Activated CD4-positive, CD25-positive, alpha-beta regulatory T cell treated with anti-CD3 and anti-CD28 coated beads, Interleukin-2, amount 50 U/mL, for 24 hours (primary cell): ENCODE measurements at regions not wholly inside any gene's neighbourhood (a gene's known extent, or its start where the extent isn't known, plus 50 kb on each side); places are given as distances from the start of the nearest gene placed in this dataset.

ENCODE experiments used
- ATAC-seq, 2 donors: fragments of 150-1000 bp; cut with Tn5 transposase; one replicate each; pipeline ENCODE4 v1.10.0; 2021; ENCODE audit warnings: mild to moderate bottlenecking in 1 of 2, moderate library complexity in 1 of 2

DNA sequence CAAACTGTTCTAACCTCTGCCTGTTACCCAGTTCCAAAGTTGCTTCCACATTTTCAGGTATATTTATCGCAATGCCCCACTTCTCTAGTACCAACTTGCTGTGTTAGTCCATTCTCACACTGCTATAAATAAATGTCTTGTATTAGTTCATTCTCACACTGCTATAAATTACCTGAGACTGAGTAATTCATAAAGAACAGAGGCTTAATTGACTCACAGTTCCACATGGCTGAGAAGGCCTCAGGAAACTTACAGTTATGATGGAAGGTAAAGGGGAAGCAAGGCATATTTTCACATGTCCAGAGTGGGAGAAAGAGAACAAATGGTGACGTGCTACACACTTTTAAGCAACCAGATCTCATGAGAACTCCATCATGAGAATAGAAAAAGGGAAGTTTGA, 130.4 kb upstream of the C11orf87 start:
- ATAC-seq, result no peak

GRCh38 chr11:109298865-109299264, 123.1 kb upstream of the C11orf87 start:
- no peak for ATAC-seq

- ATAC-seq, result no peak
Observed at GRCh38 chr11:109300211-109300610, 121.8 kb upstream of the C11orf87 start.

DNA sequence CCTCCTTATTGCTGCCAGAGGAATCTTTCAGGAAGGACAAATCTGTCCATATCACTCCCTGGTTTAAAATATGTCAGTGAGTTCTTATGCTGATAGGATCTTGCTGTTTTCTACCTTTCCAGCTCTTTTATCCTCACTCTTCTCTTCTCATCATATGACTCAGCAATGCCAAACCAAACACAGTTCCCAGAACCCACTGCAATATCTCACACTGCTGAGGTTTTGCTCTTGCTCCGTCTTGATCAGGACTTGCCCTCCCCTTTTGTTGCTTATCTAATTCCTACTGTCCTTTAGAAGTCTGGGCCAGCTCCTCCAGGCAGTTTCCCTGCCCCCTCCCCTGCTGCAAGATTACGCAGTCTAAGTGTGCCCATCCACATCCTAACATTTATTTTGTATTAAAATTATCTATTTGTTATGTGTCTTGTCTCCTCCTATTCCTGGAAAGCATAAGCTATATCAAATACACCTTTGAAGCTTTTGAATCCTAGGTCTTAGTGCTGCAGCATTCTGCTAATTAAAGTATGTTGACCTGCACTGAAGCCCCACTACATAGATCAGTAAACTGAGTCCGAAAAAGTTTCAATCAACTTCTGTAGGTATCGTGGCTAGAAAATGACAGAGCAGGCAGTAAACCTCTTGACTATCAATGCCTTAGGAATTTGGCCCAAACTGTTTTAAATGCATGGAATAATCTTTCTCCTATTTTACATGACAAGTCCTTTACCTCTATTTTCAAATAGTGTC, 119.2 kb upstream of the C11orf87 start:
- ATAC-seq, result no peak

DNA sequence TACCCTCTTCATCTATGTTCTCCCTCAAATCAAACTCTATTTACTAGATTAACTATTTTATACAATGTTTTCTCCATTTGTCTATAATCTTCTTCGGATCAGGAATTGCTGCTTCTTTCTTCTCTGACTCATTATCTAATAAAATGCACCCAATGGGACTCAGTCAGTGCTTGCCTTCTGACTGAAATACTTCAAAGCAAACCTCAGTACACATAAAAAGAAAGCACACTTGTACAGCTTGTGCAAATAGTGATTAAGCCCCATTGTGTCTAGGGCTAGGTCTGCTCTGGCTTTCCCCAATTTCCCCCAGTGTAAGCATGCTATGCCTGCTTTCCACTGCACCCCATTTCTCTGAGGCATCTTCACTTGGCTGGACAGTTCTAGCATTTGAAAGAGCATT, 118.6 kb upstream of the C11orf87 start:
- no peak for ATAC-seq

GRCh38 chr11:109304159-109304558, 117.8 kb upstream of the C11orf87 start:
- ATAC-seq, result no peak

DNA sequence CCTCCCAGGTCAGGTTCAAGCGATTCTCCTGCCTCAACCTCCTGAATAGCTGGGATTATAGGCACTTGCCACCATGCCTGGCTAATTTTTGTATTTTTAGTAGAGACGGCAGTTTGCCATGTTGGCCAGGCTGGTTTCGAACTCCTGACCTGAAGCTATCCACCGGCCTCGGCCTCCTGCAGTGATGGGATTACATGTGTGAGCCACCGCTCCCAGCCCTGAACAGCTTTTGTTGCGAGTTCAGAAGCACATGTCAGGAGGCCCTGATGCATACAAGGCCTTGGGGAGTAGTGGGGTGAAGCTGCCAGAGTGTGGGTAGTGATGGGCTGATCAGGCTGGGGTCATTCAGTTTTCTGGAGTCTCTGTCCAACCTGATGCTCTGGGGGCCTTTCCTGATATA, 117.0 kb upstream of the C11orf87 start:
- ATAC-seq, result no peak

DNA sequence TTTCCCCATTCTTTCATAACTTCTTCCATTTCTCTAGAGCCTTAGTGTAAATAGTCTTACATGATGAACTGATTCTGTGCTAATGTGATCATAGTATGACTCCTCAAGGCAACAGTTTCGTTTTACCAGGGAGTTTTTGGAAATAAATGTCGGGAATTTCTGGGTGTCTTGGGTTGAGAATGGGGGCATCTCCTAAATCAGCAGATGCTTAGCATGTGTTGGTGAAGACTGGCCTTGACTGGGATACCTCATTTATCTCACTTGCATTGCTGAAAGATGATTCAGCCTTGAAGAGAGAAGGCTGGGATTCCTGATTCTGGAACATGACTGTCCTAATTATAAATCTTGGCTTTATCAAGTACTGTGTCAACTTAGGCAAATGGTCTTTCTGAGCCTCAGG, 115.7 kb upstream of the C11orf87 start:
- no peak for ATAC-seq

GRCh38 chr11:109307366-109307765, 114.6 kb upstream of the C11orf87 start:
- ATAC-seq, result no peak

- ATAC-seq, result no peak
Observed at GRCh38 chr11:109308551-109308950, 113.4 kb upstream of the C11orf87 start.

GRCh38 chr11:109309153-109309552, 112.8 kb upstream of the C11orf87 start:
- no peak for ATAC-seq

GRCh38 chr11:109317726-109318125, 104.3 kb upstream of the C11orf87 start:
- ATAC-seq, result no peak

DNA sequence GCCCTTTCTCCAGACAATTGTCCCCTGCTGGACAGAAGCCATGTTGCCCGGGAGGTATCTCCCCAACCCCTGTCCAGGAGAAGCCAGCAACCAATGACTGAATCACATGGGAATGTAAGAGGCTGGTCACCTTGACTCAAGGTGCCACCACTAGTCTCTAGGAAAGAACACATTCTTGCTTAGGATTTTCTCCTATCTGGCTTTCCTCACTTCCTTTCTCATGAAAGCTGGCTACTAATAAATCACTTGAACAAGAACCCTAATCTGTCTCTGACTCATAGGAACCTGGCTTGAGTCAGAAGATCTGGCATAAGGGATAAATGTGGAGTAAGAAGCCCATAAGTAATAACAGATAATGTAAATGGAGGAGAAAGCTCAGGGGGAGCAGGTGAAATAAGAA, 101.4 kb upstream of the C11orf87 start:
- no peak for ATAC-seq

GRCh38 chr11:109326781-109327180, 95.2 kb upstream of the C11orf87 start:
- ATAC-seq, result no peak

DNA sequence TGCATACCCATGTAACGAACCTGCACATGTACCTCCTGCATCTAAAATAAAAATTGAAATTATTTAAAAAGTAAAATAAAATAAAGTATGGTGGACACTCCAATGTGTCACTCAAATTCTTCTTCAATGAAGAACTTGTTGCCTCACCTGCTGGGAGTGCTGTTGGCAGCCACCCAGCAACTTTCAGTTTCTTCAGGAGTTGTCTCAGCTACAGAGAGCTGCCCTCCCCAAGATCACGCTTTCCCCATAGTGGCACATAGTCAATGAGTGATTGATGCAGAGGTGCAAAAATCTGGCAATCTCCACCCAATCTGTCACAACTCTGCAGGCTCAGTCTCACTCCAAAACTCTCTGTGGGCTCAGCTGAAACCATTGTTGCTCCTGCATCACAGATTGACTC, 92.3 kb upstream of the C11orf87 start:
- ATAC-seq, result no peak

GRCh38 chr11:109338131-109338530, 83.9 kb upstream of the C11orf87 start:
- ATAC-seq, result no peak

- no peak for ATAC-seq
Observed at GRCh38 chr11:109342261-109342660, 79.7 kb upstream of the C11orf87 start.

- ATAC-seq, result no peak
Observed at GRCh38 chr11:109343242-109343641, 78.7 kb upstream of the C11orf87 start.

- no peak for ATAC-seq
Observed at GRCh38 chr11:109347304-109347703, 74.7 kb upstream of the C11orf87 start.

DNA sequence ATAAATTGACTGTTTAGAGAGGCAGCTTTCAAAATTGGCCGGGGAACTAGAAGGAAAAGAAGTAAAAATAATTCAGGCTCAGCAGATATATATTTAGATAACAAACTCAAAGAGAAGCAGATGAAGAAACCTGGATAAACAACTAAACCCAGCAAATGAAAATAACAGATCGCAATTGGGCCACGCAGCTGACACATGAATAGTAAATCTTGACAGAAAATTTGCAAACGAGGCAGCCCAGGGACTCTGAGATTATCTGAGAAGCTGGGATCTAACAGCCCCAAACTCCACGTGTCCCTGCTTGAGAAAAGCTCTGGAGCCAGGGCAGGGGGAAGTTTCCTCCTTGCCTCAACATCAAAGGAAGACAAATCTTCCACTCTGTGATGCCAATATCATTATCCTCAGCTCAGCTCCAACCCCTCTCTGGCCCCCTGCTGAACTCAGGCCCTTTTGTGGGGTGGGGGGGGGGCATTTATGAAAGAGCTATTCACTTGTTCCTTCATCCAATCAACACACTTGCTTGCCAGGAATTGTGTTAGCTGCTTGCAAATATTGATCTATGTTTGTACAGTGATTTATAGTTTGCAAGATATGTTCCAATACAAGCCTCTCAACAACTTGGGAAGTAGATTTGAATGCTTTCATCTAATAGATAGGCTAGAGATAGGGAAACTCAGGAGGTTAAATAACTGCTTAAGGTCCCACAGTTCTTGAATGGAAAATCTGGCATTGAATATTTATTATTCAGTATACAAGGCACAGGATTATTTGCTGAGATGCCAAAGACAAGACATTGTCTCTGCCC, 72.5 kb upstream of the C11orf87 start:
- ATAC-seq, result no peak

- no peak for ATAC-seq
Observed at GRCh38 chr11:109350091-109350490, 71.9 kb upstream of the C11orf87 start.

DNA sequence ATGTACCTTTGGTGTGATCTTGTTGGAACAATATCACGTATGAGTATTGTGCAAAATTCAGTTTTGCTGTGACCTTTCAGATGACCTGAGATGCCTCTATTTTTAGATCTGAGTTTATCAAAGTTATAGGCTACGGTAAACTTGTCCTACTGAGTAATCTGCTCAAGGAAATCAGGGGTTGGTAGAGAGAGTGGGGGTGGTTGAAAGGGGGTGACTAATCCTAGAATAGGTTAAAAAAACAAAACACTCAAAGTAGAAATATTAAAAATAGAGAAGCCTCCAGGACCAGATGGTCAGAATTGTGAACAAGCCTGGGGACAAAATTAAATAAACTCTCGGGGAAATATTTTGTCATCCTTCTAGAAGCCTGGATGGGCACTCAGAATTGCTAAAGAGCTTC, 59.9 kb upstream of the C11orf87 start:
- ATAC-seq, result no peak

- no peak for ATAC-seq
Observed at GRCh38 chr11:109363682-109364081, 58.3 kb upstream of the C11orf87 start.

DNA sequence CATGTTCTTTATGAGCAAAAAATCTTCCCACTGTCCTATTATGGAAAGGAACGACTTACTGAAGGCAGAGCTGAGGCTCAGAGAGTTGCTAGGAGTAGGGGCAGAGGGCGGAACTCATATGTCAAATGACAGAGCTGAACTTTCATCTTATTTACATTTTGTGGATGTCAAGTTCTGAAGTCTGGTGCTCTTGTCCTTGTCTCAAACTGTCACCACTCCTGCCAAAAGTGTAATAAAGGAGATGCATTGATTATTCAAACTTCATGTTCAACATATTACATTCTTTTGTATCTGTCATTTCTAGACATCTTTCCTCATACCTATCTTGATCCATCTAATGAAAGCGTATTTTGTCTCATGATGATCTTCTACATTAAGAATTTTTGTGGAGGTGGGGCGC, 57.1 kb upstream of the C11orf87 start:
- ATAC-seq, result no peak
